GM12891 (cell line): ENCODE measurements at regions not wholly inside any gene's neighbourhood (a gene's known extent, or its start where the extent isn't known, plus 50 kb on each side); places are given as distances from the start of the nearest gene placed in this dataset.

Source experiments
- POLR2A ChIP-seq: IDR thresholded peaks from 2 replicates; pipeline ENCODE4 v1.6.1; 2011; ENCODE audit warnings: low read depth, low read length, control low read depth
- POLR2AphosphoS5 ChIP-seq: IDR thresholded peaks from 2 replicates; pipeline ENCODE4 v1.6.1; 2011; ENCODE audit warnings: low read depth, low read length, control low read depth
- TAF1 ChIP-seq: IDR thresholded peaks from 2 replicates; pipeline ENCODE4 v1.6.1; 2011; ENCODE audit warnings: low read depth, low read length, control low read depth

DNA sequence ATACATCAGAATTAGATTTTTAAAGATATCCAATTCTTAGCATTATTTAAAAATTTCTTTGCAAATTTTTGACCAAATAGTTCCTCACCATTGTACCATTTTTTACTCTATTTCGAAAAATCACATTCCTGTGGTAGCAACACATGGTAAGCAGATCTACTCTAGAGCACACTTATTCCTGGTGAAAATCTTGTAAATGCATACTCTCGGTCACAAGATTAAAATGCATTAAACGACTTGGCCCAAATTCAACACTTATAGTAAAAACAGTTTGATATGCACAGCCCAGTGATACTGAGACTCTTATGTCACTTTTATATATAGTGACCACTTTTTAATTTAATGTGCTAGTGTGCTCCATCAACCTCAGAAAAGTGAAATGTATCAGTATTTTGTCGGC, 208.8 kb upstream of the TARS1 start:
- TF ChIP-seq POLR2AphosphoS5: no peak
- no peak for TF ChIP-seq POLR2A
- TF ChIP-seq TAF1: no peak
